ENCODE measurements at regions not wholly inside any gene's neighbourhood (a gene's known extent, or its start where the extent isn't known, plus 50 kb on each side); places are given as distances from the start of the nearest gene placed in this dataset.

DNA sequence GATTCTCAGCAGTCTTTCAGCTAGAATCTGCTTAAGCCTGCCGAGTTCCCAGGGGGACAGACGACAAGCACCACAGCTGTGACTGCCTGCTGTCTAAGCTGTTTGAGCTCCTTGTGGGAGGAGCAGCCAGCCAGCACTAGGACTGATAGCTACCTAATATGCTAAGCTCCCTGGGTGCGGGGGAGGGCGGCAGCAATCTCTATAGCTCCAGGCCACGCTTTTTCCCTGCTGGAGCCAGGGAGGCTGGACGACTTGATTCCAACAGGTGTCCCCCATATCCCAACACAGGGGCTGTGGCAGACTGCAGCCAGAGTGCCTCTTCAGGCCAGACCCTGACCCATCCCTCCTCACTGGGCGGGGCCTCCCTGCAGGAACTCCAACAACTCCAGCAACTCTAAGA lies 134.1 kb upstream of the ARPP21 start:
- intact Hi-C loops (cut with micrococcal nuclease) (no loop called here), dilution Hi-C loops (cut with MboI; ENCODE audit: extremely low pct_ligation_motif_present, low sequenced_read_pairs) (no loop called here)
- H3K9me1 ChIP-seq (replicated peaks; ENCODE audit: control insufficient read depth, extremely low read depth, insufficient read depth, low read length): no peaks in the 10 kb centered on the region
- H3K4me1 ChIP-seq (ENCODE audit: control insufficient read depth, extremely low read depth, insufficient read depth, low read length): no peaks in the 10 kb centered on the region
- no peaks in the 10 kb centered on the region for H3K9me3 ChIP-seq (replicated peaks; ENCODE audit: control insufficient read depth, insufficient read depth, low read length)
- H3K4me2 ChIP-seq (ENCODE audit: insufficient read depth, low read length): no peak overlapping the region
- no peak overlapping the region for H2AFZ ChIP-seq (ENCODE audit: low read depth, low read length)
- H3K4me3 ChIP-seq (replicated peaks in 1 of 3; ENCODE audit: insufficient read depth in 1 of 3, low read depth in 1 of 3, low read length in 3 of 3): no peak overlapping the region
- no peak for TF ChIP-seq EZH2 (IDR thresholded peaks at IDR 0.05; ENCODE audit: borderline replicate concordance, low read depth, low read length, severe bottlenecking)
- no peak for TF ChIP-seq POLR2A (IDR thresholded peaks at IDR 0.05; ENCODE audit: low read depth, low read length)
- TF ChIP-seq GATA2 (IDR thresholded peaks at IDR 0.05; ENCODE audit: insufficient read depth, insufficient read length, low read depth, low read length): no peak
- TF ChIP-seq, protein P1, sequence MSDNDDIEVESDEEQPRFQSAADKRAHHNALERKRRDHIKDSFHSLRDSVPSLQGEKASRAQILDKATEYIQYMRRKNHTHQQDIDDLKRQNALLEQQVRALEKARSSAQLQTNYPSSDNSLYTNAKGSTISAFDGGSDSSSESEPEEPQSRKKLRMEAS (IDR thresholded peaks at IDR 0.05; ENCODE audit: insufficient read depth, insufficient read length): no peak
- no peak for TF ChIP-seq JUN (IDR thresholded peaks at IDR 0.05; ENCODE audit: borderline replicate concordance, insufficient read depth, insufficient read length, low read depth)
- TF ChIP-seq FOS (IDR thresholded peaks at IDR 0.05; ENCODE audit: borderline replicate concordance, insufficient read depth, low read length): no peak
- TF ChIP-seq MYC (IDR thresholded peaks at IDR 0.05; ENCODE audit: low read depth, low read length): no peak
- no peak for TF ChIP-seq POLR2AphosphoS5 (IDR thresholded peaks at IDR 0.05; ENCODE audit: insufficient read depth, low read depth, low read length)
- TF ChIP-seq, protein P2, sequence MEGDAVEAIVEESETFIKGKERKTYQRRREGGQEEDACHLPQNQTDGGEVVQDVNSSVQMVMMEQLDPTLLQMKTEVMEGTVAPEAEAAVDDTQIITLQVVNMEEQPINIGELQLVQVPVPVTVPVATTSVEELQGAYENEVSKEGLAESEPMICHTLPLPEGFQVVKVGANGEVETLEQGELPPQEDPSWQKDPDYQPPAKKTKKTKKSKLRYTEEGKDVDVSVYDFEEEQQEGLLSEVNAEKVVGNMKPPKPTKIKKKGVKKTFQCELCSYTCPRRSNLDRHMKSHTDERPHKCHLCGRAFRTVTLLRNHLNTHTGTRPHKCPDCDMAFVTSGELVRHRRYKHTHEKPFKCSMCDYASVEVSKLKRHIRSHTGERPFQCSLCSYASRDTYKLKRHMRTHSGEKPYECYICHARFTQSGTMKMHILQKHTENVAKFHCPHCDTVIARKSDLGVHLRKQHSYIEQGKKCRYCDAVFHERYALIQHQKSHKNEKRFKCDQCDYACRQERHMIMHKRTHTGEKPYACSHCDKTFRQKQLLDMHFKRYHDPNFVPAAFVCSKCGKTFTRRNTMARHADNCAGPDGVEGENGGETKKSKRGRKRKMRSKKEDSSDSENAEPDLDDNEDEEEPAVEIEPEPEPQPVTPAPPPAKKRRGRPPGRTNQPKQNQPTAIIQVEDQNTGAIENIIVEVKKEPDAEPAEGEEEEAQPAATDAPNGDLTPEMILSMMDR (IDR thresholded peaks at IDR 0.05; ENCODE audit: extremely low read depth in 1 of 2, insufficient read depth in 1 of 2, low read depth in 1 of 2, low read length in 2 of 2): no peak
- H3K27ac ChIP-seq (ENCODE audit: insufficient read depth, low read depth, low read length): no peak overlapping the region
- ChIA-PET CTCF (no interaction called here), POLR2A (no interaction called here)
- no peaks in the 10 kb centered on the region for H3K36me3 ChIP-seq (ENCODE audit: control insufficient read depth in 2 of 2, extremely low read depth in 1 of 2, insufficient read depth in 2 of 2, low read length in 2 of 2)
- DNase-seq (ENCODE audit: low read depth, low spot score) (no peak), FAIRE-seq (no peak)
- H4K20me1 ChIP-seq (replicated peaks; ENCODE audit: control insufficient read depth, extremely low read depth, insufficient read depth, low read length): no peaks in the 10 kb centered on the region
- no peaks in the 10 kb centered on the region for H3K27me3 ChIP-seq (ENCODE audit: control insufficient read depth in 2 of 2, insufficient read depth in 2 of 2, low read length in 2 of 2)
- BruUV-seq (replicated peaks): no TSS peak
- no peaks in the 10 kb centered on the region for H3K79me2 ChIP-seq (ENCODE audit: control insufficient read depth, insufficient read depth, low read length)
- no peak overlapping the region for H3K9ac ChIP-seq (replicated peaks; ENCODE audit: extremely low read depth, insufficient read depth, low read length)

All from endothelial cell of umbilical vein (primary cell).